ENCODE measurements at regions not wholly inside any gene's neighbourhood (a gene's known extent, or its start where the extent isn't known, plus 50 kb on each side); places are given as distances from the start of the nearest gene placed in this dataset.

- no peak overlapping the region for H2BK120ac ChIP-seq (replicated peaks; ENCODE audit: low read depth, low read length)
- no peak overlapping the region for H3K4ac ChIP-seq (replicated peaks; ENCODE audit: insufficient read length, low read depth, low read length)
- no peak overlapping the region for H2BK5ac ChIP-seq (ENCODE audit: low read depth, low read length)
- H3K79me1 ChIP-seq (ENCODE audit: low read depth, low read length), result no peaks in the 10 kb centered on the region
- no peak overlapping the region for H3K56ac ChIP-seq (replicated peaks; ENCODE audit: insufficient read length, low read depth, low read length)
- peaks cover 2% of the 10 kb centered on the region; the same call in 1 of the 2 replicates for H3K23me2 ChIP-seq (ENCODE audit: low read depth, low read length)
- H2AFZ ChIP-seq (ENCODE audit: low read length), result no peak overlapping the region
- no peak overlapping the region for H3K4me2 ChIP-seq (ENCODE audit: insufficient read depth in 1 of 2, low read depth in 2 of 2, low read length in 2 of 2)
- FAIRE-seq, result no peak
- no peak overlapping the region for H2BK20ac ChIP-seq (ENCODE audit: low read length)
- peaks cover 0 to 3% (median 1%) of the 10 kb centered on the region in 4 experiments; a peak in 2 of 7 replicates for H3K4me1 ChIP-seq (replicated peaks in 1 of 4; ENCODE audit: control insufficient read depth in 3 of 4, insufficient read depth in 4 of 4, low read length in 3 of 4)
- CTCF ChIA-PET (ENCODE audit: partially characterized antibody), result no interaction called here
- no peak for DNase-seq (ENCODE audit: low read depth in 1 of 2, low spot score in 2 of 2)
- H4K8ac ChIP-seq (ENCODE audit: extremely low read depth, insufficient read depth, low read length), result no peak overlapping the region
- WGBS, 2 experiments (ENCODE audit: extremely low coverage in 1 of 2, insufficient coverage in 1 of 2, insufficient read length in 1 of 2, insufficient replicate concordance in 2 of 2, low coverage in 1 of 2, low lambda C conversion rate in 2 of 2, missing lambda C conversion rate in 1 of 2), result 58% methylated on average over 4 of the region's 4 CpGs; no CpG with 5 or more reads in 1 of the 2 experiments
- H4K91ac ChIP-seq (replicated peaks; ENCODE audit: insufficient read length, low read length), result no peak overlapping the region
- no peak overlapping the region for H2AK5ac ChIP-seq (ENCODE audit: low read depth, low read length)
- H3K18ac ChIP-seq (ENCODE audit: extremely low read depth, low read length), result no peak overlapping the region
- no peak overlapping the region for H2BK15ac ChIP-seq (ENCODE audit: low read length)
- H3K4me3 ChIP-seq (ENCODE audit: extremely low read depth in 1 of 4, insufficient read depth in 2 of 4, low read depth in 3 of 4, low read length in 4 of 4), result no peak overlapping the region
- no peaks in the 10 kb centered on the region for H4K20me1 ChIP-seq (replicated peaks in 1 of 2; ENCODE audit: control insufficient read depth in 1 of 2, insufficient read depth in 2 of 2, low read length in 2 of 2)
- H3K27me3 ChIP-seq (replicated peaks in 1 of 4; ENCODE audit: control insufficient read depth in 3 of 4, extremely low read depth in 1 of 4, insufficient read depth in 3 of 4, low read length in 3 of 4), result peaks cover 5 to 32% (median 23%) of the 10 kb centered on the region in 4 experiments; a peak in 6 of 7 replicates
- no peaks in the 10 kb centered on the region for H3K9me3 ChIP-seq (ENCODE audit: insufficient read depth in 2 of 2, low read depth in 1 of 2, low read length in 1 of 2)
- no peaks in the 10 kb centered on the region for H3K36me3 ChIP-seq (ENCODE audit: control insufficient read depth in 2 of 4, insufficient read depth in 4 of 4, low read length in 3 of 4)
- H3K9ac ChIP-seq (replicated peaks in 1 of 4; ENCODE audit: extremely low read depth in 1 of 4, low read depth in 3 of 4, low read length in 3 of 4), result no peak overlapping the region
- no peak overlapping the region for H2BK12ac ChIP-seq (ENCODE audit: low read depth, low read length)
- no peaks in the 10 kb centered on the region for H3K79me2 ChIP-seq (ENCODE audit: control insufficient read depth in 1 of 2, insufficient read depth in 2 of 2, low read length in 2 of 2)
- no peak overlapping the region for H3K23ac ChIP-seq (ENCODE audit: insufficient read length)
- no peak overlapping the region for H4K5ac ChIP-seq (ENCODE audit: insufficient read length, low read depth, low read length)
- no peak for TF ChIP-seq TEAD4 (IDR thresholded peaks at IDR 0.05; ENCODE audit: low read depth, low read length)
- no peak for TF ChIP-seq MAFK (IDR thresholded peaks at IDR 0.05; ENCODE audit: low read depth, low read length)
- TF ChIP-seq SAP30 (IDR thresholded peaks at IDR 0.05; ENCODE audit: insufficient read depth, insufficient replicate concordance, low read length), result no peak
- no peak for TF ChIP-seq POLR2A (IDR thresholded peaks at IDR 0.05; ENCODE audit: control extremely low read depth in 1 of 2, low read depth in 2 of 2, low read length in 2 of 2)
- no peak for TF ChIP-seq SP4 (IDR thresholded peaks at IDR 0.05; ENCODE audit: low read length)
- TF ChIP-seq SIX5 (IDR thresholded peaks at IDR 0.05; ENCODE audit: low read depth, low read length), result no peak
- no peak for TF ChIP-seq SIN3A (conservative IDR thresholded peaks at IDR 0.05 in 1 of 2, IDR thresholded peaks at IDR 0.05 in 1 of 2; ENCODE audit: low read depth in 1 of 2, low read length in 2 of 2)
- no peak for TF ChIP-seq BCL11A (IDR thresholded peaks at IDR 0.05; ENCODE audit: low read depth in 2 of 2, low read length in 2 of 2)
- POLR2A ChIA-PET (ENCODE audit: partially characterized antibody), result no interaction called here
- H3K14ac ChIP-seq (ENCODE audit: insufficient read length), result no peak overlapping the region
- H3K27ac ChIP-seq (ENCODE audit: low read depth, low read length), result no peak overlapping the region
Measured at GRCh38 chrX:107502316-107502715, 52.9 kb downstream of the FRMPD3 start.

All from H1 (cell line).